SIG-M5 (cell line): ENCODE measurements at regions not wholly inside any gene's neighbourhood (a gene's known extent, or its start where the extent isn't known, plus 50 kb on each side); places are given as distances from the start of the nearest gene placed in this dataset.

Experiments
- DNase-seq: peaks from one replicate; lab custom pipeline; 2025; lab: John Stamatoyannopoulos, UW

- DNase-seq, result no peak
Observed at GRCh38 chr3:159848348-159849118, 140.1 kb upstream of the IL12A start.

- DNase-seq, result no peak
Observed at GRCh38 chr3:159850481-159850880, 138.2 kb upstream of the IL12A start.

GRCh38 chr3:159852266-159852665 lies 136.4 kb upstream of the IL12A start:
- DNase-seq, result no peak

GRCh38 chr3:159852821-159853505 lies 135.7 kb upstream of the IL12A start:
- no peak for DNase-seq

GRCh38 chr3:159853506-159853864 lies 135.2 kb upstream of the IL12A start:
- no peak for DNase-seq

GRCh38 chr3:159854500-159855124 lies 134.0 kb upstream of the IL12A start:
- DNase-seq, result no peak

- DNase-seq, result no peak
Observed at GRCh38 chr3:159855599-159856346, 132.9 kb upstream of the IL12A start.

- no peak for DNase-seq
Observed at GRCh38 chr3:159856590-159857104, 132.0 kb upstream of the IL12A start.

- DNase-seq, result no peak
Observed at GRCh38 chr3:159857840-159858239, 130.8 kb upstream of the IL12A start.

GRCh38 chr3:159858650-159859049 lies 130.0 kb upstream of the IL12A start:
- no peak for DNase-seq

- no peak for DNase-seq
Observed at GRCh38 chr3:159859424-159859823, 129.2 kb upstream of the IL12A start.

- no peak for DNase-seq
Observed at GRCh38 chr3:159859836-159860235, 128.8 kb upstream of the IL12A start.

- no peak for DNase-seq
Observed at GRCh38 chr3:159860269-159861116, 128.1 kb upstream of the IL12A start.

- DNase-seq, result no peak
Observed at GRCh38 chr3:159861369-159861987, 127.2 kb upstream of the IL12A start.

GRCh38 chr3:159865041-159865579 lies 123.5 kb upstream of the IL12A start:
- DNase-seq, result no peak

GRCh38 chr3:159866201-159866746 lies 122.4 kb upstream of the IL12A start:
- no peak for DNase-seq

GRCh38 chr3:159867372-159867771 lies 121.3 kb upstream of the IL12A start:
- DNase-seq, result no peak

- DNase-seq, result no peak
Observed at GRCh38 chr3:159870723-159871122, 117.9 kb upstream of the IL12A start.

GRCh38 chr3:159872374-159873109 lies 116.1 kb upstream of the IL12A start:
- DNase-seq, result peak; percentile 3

- DNase-seq, result no peak
Observed at GRCh38 chr3:159875116-159875515, 113.5 kb upstream of the IL12A start.
